Endothelial cell of umbilical vein (primary cell): ENCODE measurements at regions not wholly inside any gene's neighbourhood (a gene's known extent, or its start where the extent isn't known, plus 50 kb on each side); places are given as distances from the start of the nearest gene placed in this dataset.

ENCODE experiments used
- BruUV-seq: library from RNA; stranded (reverse); fragments of 400-500 nt; replicated peaks from 2 replicates; lab custom pipeline; 2021; lab: Mats Ljungman, UMichigan
- CTCF ChIA-PET: fragments of 300-600, 350-600 bp; sonication (Branson Sonifier 250); formaldehyde crosslinking; loops from one replicate; lab custom pipeline; 2021; ENCODE audit warnings: antibody characterized with exemption, inconsistent platforms; lab: Charles Lee
- POLR2A ChIA-PET: fragments of 300-600, 350-600 bp; sonication (Branson Sonifier 250); formaldehyde crosslinking; loops from one replicate; lab custom pipeline; 2021; ENCODE audit warnings: antibody characterized with exemption, inconsistent platforms; lab: Charles Lee
- DNase-seq: peaks from one replicate; pipeline ENCODE4 v3.0.0-alpha.2; 2011; ENCODE audit warnings: low read depth, low spot score
- FAIRE-seq: peaks from 2 replicates; lab custom pipeline; 2011; peaks lifted over from hg19 to GRCh38; lab: Jason Lieb, UNC
- H2AFZ ChIP-seq: 2 replicates; pipeline ENCODE4 v1.6.0; 2012; ENCODE audit warnings: low read depth, low read length, control low read depth, inconsistent platforms
- H3K27ac ChIP-seq: 2 replicates; pipeline ENCODE4 v1.5.1; 2011; ENCODE audit warnings: low read depth, mild to moderate bottlenecking, control low read depth, low read length, moderate library complexity; ENCODE audit not compliant: insufficient read depth
- H3K27me3 ChIP-seq, 2 experiments: 2 replicates each; pipeline versions ENCODE4 v1.6.0 to v1.6.1; 2011; ENCODE audit warnings: low read length in 2 of 2, mixed read lengths in 1 of 2; ENCODE audit not compliant: control insufficient read depth in 2 of 2, insufficient read depth in 2 of 2
- H3K36me3 ChIP-seq, 2 experiments: 2 replicates in 1 of 2; 3 replicates in 1 of 2; pipeline ENCODE4 v1.5.1; 2011; ENCODE audit warnings: low read length in 2 of 2, mild to moderate bottlenecking in 1 of 2, moderate library complexity in 1 of 2; ENCODE audit not compliant: control insufficient read depth in 2 of 2, insufficient read depth in 2 of 2; ENCODE audit errors: extremely low read depth in 1 of 2
- H3K4me1 ChIP-seq: 3 replicates; pipeline ENCODE4 v1.5.1; 2011; ENCODE audit warnings: mild to moderate bottlenecking, low read length; ENCODE audit not compliant: control insufficient read depth, insufficient read depth; ENCODE audit errors: extremely low read depth
- H3K4me2 ChIP-seq: 2 replicates; pipeline ENCODE4 v1.6.1; 2011; ENCODE audit warnings: low read length, control low read depth, mixed read lengths; ENCODE audit not compliant: insufficient read depth
- H3K4me3 ChIP-seq, 3 experiments: fragments of 200-600 bp in 1 of 3; sonication (generic), shearing (Covaris generic) in 1 of 3; replicated peaks in 1 of 3; 2 replicates each; pipeline ENCODE4 v1.5.1; 2011 to 2016; ENCODE audit warnings: control low read depth in 3 of 3, low read length in 3 of 3, mild to moderate bottlenecking in 2 of 3, inconsistent platforms in 1 of 3, low read depth in 1 of 3, moderate library complexity in 1 of 3; ENCODE audit not compliant: insufficient read depth in 1 of 3
- H3K79me2 ChIP-seq: 2 replicates; pipeline ENCODE4 v1.6.0; 2012; ENCODE audit warnings: low read length, inconsistent platforms; ENCODE audit not compliant: control insufficient read depth, insufficient read depth
- H3K9ac ChIP-seq: replicated peaks from 2 replicates; pipeline ENCODE3; 2011; ENCODE audit warnings: low read length, control low read depth; ENCODE audit not compliant: insufficient read depth; ENCODE audit errors: extremely low read depth
- H3K9me1 ChIP-seq: replicated peaks from 3 replicates; pipeline ENCODE4 v1.6.0; 2011; ENCODE audit warnings: mild to moderate bottlenecking, low read length; ENCODE audit not compliant: control insufficient read depth, insufficient read depth; ENCODE audit errors: extremely low read depth
- H3K9me3 ChIP-seq: replicated peaks from 2 replicates; pipeline ENCODE4 v1.5.1; 2012; ENCODE audit warnings: low read length, inconsistent platforms; ENCODE audit not compliant: control insufficient read depth, insufficient read depth
- H4K20me1 ChIP-seq: replicated peaks from 2 replicates; pipeline ENCODE3; 2011; ENCODE audit warnings: mild to moderate bottlenecking, low read length; ENCODE audit not compliant: control insufficient read depth, insufficient read depth; ENCODE audit errors: extremely low read depth
- EZH2 ChIP-seq: IDR thresholded peaks from 2 replicates; pipeline ENCODE4 v1.6.1; 2012; ENCODE audit warnings: borderline replicate concordance, low read depth, mild to moderate bottlenecking, moderate library complexity, low read length, inconsistent platforms; ENCODE audit not compliant: severe bottlenecking
- FOS ChIP-seq: IDR thresholded peaks from 2 replicates; pipeline ENCODE4 v1.6.1; 2011; ENCODE audit warnings: mild to moderate bottlenecking, low read length, moderate library complexity, borderline replicate concordance; ENCODE audit not compliant: insufficient read depth
- GATA2 ChIP-seq: IDR thresholded peaks from 2 replicates; pipeline ENCODE4 v1.7.0; 2011; ENCODE audit warnings: low read depth, mild to moderate bottlenecking, moderate library complexity, mixed read lengths, low read length; ENCODE audit not compliant: insufficient read length, insufficient read depth
- JUN ChIP-seq: IDR thresholded peaks from 2 replicates; pipeline ENCODE4 v1.6.1; 2011; ENCODE audit warnings: borderline replicate concordance, low read depth; ENCODE audit not compliant: insufficient read length, insufficient read depth
- MYC ChIP-seq: IDR thresholded peaks from one replicate; pipeline ENCODE4 v1.6.1; 2011; ENCODE audit warnings: mild to moderate bottlenecking, low read depth, low read length
- POLR2A ChIP-seq: IDR thresholded peaks from 2 replicates; pipeline ENCODE4 v1.6.1; 2012; ENCODE audit warnings: low read depth, mild to moderate bottlenecking, control low read depth, low read length
- POLR2AphosphoS5 ChIP-seq: IDR thresholded peaks from 2 replicates; pipeline ENCODE4 v1.6.1; 2012; ENCODE audit warnings: low read depth, mild to moderate bottlenecking, control low read depth, low read length, moderate library complexity; ENCODE audit not compliant: insufficient read depth
- dilution Hi-C: fragments of 300-500 bp; cut with MboI; formaldehyde crosslinking; loops from one replicate; pipeline ENCODE4 v1.15.0; 2019; ENCODE audit warnings: low sequenced_read_pairs; ENCODE audit not compliant: extremely low pct_ligation_motif_present
- intact Hi-C: fragments of 100-400 bp; cut with micrococcal nuclease; formaldehyde crosslinking; loops from one replicate; pipeline ENCODE4 v1.10.0; 2022
- TF ChIP-seq, protein P1 (sequence below), 2 donors: IDR thresholded peaks; 1 replicate in 1 of 2; 2 replicates in 1 of 2; pipeline ENCODE4 v1.5.1; 2011; ENCODE audit warnings: low read length in 2 of 2, mild to moderate bottlenecking in 2 of 2, moderate library complexity in 2 of 2, control low read depth in 1 of 2, inconsistent platforms in 1 of 2, low read depth in 1 of 2; ENCODE audit not compliant: insufficient read depth in 1 of 2; ENCODE audit errors: extremely low read depth in 1 of 2
- TF ChIP-seq, protein P2 (sequence below): IDR thresholded peaks from 2 replicates; pipeline ENCODE4 v1.6.1; 2011; ENCODE audit not compliant: insufficient read depth, insufficient read length

DNA sequence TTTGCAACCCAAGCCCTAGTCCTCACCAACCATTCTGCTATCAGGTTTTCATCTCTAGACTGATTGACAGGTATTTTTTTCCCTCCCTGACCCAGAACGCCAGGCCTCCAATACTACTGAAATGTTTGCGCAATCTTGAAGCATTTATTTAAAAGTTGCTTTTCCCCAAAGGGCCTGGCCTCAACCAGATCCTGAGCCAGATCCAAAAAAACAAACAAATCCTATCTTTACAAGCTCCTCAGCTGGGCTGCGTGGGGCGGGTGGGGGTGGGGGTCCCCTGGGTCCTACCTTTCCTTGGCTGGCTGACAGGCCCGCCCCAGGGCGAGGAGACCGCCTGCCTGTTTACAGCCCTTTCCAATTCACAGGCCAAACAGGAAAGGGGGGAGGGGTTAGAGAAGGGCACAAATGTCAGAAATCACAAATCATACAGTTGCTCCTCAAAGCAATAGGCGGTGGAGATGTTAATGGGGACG, 98.8 kb downstream of the FOXD2 start:
- no peaks in the 10 kb centered on the region for H3K9me3 ChIP-seq
- H3K9me1 ChIP-seq: no peaks in the 10 kb centered on the region
- TF ChIP-seq, protein P1, sequence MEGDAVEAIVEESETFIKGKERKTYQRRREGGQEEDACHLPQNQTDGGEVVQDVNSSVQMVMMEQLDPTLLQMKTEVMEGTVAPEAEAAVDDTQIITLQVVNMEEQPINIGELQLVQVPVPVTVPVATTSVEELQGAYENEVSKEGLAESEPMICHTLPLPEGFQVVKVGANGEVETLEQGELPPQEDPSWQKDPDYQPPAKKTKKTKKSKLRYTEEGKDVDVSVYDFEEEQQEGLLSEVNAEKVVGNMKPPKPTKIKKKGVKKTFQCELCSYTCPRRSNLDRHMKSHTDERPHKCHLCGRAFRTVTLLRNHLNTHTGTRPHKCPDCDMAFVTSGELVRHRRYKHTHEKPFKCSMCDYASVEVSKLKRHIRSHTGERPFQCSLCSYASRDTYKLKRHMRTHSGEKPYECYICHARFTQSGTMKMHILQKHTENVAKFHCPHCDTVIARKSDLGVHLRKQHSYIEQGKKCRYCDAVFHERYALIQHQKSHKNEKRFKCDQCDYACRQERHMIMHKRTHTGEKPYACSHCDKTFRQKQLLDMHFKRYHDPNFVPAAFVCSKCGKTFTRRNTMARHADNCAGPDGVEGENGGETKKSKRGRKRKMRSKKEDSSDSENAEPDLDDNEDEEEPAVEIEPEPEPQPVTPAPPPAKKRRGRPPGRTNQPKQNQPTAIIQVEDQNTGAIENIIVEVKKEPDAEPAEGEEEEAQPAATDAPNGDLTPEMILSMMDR (IDR thresholded peaks at IDR 0.05; ENCODE audit: extremely low read depth in 1 of 2, insufficient read depth in 1 of 2, low read depth in 1 of 2, low read length in 2 of 2): no peak
- no peak for TF ChIP-seq FOS
- no peak for TF ChIP-seq GATA2
- no peak for TF ChIP-seq EZH2
- TF ChIP-seq JUN: no peak
- no peak for TF ChIP-seq MYC
- no peak for TF ChIP-seq POLR2AphosphoS5
- TF ChIP-seq, protein P2, sequence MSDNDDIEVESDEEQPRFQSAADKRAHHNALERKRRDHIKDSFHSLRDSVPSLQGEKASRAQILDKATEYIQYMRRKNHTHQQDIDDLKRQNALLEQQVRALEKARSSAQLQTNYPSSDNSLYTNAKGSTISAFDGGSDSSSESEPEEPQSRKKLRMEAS: no peak
- TF ChIP-seq POLR2A: no peak
- H2AFZ ChIP-seq: no peak overlapping the region
- no peaks in the 10 kb centered on the region for H3K4me1 ChIP-seq
- no TSS peak for BruUV-seq
- H3K27ac ChIP-seq: no peak overlapping the region
- no peak for DNase-seq
- ChIA-PET POLR2A (no interaction called here), CTCF (interaction anchor here (2.9 kb wide), 1 partner anchor 173 kb away, joined by 7 read pairs; no protein-coding TSS in a partner anchor)
- H3K9ac ChIP-seq: no peak overlapping the region
- no peak for FAIRE-seq
- no peak overlapping the region for H3K4me2 ChIP-seq
- peaks cover 14 to 16% of the 10 kb centered on the region in 2 experiments for H3K27me3 ChIP-seq
- intact Hi-C loops (no loop called here), dilution Hi-C loops (no loop called here)
- H3K4me3 ChIP-seq: no peak overlapping the region
- H3K79me2 ChIP-seq: no peaks in the 10 kb centered on the region
- no peaks in the 10 kb centered on the region for H4K20me1 ChIP-seq
- no peaks in the 10 kb centered on the region for H3K36me3 ChIP-seq
